Central memory CD4-positive, alpha-beta T cell (primary cell): ENCODE measurements at regions not wholly inside any gene's neighbourhood (a gene's known extent, or its start where the extent isn't known, plus 50 kb on each side); places are given as distances from the start of the nearest gene placed in this dataset.

Source experiments
- DNase-seq: peaks from one replicate; pipeline ENCODE4 v3.0.0; 2022

GRCh38 chr16:77668201-77668600, 54.1 kb upstream of the NUDT7 start:
- no peak for DNase-seq

- DNase-seq = no peak
These were observed 53.3 kb upstream of the NUDT7 start for GRCh38 chr16:77669057-77669456.
